NCI-H446 treated with DMSO at 0.1 percent for 48 hours (cell line): ENCODE measurements at regions not wholly inside any gene's neighbourhood (a gene's known extent, or its start where the extent isn't known, plus 50 kb on each side); places are given as distances from the start of the nearest gene placed in this dataset.

Experiments used
- DNase-seq: peaks from one replicate; lab custom pipeline; 2025; lab: John Stamatoyannopoulos, UW

DNA sequence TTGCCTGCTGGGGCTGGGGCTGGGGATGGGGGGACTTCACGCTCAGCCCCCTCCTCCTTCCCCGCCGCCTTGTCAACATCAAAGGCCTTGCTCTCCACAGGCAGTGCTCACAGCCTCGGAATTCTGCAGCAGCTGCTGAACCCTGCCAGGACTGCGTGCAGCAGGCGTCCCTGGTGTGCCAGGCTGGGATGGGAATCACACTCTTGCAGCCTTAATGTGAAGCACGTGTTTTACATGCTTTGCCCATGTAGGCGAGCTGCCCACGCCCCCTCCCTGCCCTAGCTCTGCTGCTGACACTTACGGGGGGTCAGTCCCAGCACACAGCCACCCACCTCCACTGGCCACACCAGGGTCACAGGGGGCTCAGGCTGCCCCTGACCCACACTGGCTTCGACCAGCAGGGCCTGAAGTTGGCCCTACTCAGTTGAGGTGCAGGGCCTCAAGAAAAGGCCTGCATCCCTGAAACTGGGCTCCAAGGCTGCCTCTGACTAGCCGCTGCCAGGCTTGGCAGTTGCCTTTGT, 276.2 kb upstream of the RTL1 start:
- DNase-seq: no peak

DNA sequence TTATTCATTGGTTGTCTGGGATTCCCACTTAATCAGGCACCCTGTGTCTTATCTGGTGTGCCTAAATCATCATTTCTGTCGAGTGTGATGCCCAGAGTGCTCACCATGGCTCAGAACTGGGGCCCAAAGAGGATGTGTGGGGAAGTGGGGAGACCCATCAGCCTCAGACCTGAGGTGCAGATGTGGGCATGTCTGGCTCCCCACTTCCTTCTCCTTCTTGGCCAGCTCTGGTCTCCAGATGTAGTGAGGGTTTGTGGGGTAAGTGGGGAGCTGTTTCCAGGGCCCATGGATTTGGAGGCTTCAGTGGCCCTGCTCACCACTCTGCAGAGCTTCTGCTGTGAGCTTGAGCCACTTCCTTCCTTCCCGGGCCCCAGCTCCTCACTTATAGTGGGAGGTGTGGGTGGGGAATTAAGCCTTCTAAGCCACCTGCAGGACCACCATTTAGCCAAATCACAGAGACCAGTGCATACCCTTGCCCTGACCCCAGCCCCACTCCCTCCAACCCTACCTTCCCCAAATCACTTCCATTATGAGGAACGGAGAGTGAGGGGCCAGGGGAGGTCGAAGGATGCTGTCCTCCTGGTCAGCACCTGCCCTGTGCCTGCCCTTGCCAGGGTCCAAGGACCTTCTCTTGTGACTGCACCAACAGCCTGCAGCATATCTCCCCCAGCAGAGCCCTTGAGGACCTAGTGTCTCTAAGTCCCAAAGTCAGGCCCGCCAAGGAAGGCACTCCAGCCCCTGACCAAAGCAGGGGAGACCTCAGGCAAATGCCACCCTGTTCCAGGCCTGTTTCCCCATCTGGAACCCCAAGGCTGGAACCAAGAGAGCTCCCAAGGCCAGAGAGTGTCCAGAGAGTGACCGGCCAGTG, 278.2 kb upstream of the RTL1 start:
- DNase-seq: no peak

- DNase-seq: no peak
Observed at GRCh38 chr14:101182476-101182875, 279.0 kb upstream of the RTL1 start.

DNA sequence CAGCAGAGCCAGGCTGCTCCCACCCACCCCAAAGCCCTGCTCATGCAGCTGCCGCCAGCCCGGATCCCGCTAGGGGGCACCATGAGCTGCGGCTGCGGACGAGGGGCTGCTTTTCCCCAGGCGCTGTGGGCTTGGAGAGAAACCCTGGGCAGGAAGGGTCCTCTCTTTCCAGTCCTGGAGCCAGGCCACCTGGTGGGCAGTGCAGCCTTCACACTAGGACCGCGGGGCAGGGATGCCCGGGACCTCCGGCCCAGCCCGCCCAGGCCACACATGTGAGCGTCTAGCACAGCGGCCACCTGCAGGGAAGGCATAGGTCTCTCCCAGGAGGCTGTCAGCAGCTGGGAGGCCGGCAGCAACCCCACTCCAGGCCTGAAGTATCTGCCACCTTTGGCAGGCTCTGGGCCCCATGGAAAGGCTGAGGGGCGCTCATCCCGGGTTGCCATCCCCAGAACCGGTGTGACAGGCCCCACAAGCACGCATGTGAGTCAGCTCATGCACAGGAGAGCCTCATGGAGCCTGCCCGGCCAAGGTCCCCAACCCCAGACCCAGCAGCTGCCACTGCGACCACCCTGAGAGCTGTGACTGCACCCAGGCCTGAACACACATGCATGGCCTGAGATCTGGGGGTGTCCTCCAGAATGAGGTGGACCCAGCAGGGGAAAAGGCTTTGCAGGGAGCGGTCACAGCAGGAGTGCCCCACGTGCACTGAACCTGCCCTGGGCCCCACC, 280.0 kb upstream of the RTL1 start:
- no peak for DNase-seq

DNA sequence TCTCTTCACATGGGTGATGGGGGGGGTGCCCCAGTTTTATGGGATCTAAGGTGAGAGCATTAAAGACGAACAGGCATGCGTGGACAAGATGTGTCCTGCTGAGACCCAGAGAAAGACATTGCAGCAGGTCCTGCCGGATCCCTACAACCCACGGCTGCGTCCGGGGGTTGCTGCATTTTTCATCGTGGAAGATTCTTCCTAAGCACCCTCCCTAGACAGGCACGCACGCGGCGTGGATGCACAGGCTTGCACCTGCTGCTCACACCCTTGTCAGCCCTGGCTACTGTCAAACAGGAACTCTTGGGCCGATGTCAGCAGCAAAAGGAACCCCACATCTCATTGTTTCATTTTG, 280.6 kb upstream of the RTL1 start:
- no peak for DNase-seq

GRCh38 chr14:101184572-101184971, 281.1 kb upstream of the RTL1 start:
- no peak for DNase-seq

GRCh38 chr14:101185073-101185835, 281.7 kb upstream of the RTL1 start:
- no peak for DNase-seq

DNA sequence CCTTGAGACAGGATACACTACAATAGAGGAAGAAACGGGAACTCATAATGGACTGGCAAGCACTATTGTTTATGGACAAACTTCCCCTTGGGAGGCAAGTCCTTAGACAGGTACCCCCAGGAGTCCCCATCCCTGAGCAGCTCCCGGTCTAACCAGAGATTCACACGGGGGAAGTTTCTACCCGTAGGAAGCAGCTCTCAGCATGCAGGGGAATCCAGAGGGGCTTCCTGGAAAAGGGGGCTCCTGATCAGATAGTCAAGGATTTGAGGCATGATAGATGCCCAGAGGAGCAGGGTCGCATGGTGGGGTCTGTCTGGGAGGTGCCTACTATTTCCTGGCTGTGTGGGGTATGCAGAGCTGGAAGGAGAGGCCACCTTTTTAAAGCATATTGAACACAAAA, 282.4 kb upstream of the RTL1 start:
- DNase-seq: no peak

DNA sequence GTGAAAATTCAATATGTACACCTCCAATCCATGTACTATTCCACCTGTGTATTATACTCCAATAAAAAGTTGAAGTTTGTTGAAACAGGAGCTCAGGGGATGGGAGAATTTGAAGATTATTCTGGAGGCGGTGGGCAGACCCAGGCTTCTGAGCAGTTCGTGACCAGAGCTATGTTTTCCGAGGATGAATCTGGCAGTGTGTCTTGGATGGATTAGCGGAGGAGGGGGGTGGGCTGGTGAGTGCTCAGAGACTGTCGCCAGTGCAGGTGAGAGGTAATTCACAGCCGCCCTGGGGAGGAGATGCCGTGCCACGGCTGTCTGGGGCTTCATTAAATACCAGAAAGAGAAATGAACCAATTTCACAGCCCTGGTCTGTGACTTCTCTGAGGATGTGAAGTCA, 283.0 kb upstream of the RTL1 start:
- no peak for DNase-seq

GRCh38 chr14:101186992-101187815, 283.7 kb upstream of the RTL1 start:
- no peak for DNase-seq

DNA sequence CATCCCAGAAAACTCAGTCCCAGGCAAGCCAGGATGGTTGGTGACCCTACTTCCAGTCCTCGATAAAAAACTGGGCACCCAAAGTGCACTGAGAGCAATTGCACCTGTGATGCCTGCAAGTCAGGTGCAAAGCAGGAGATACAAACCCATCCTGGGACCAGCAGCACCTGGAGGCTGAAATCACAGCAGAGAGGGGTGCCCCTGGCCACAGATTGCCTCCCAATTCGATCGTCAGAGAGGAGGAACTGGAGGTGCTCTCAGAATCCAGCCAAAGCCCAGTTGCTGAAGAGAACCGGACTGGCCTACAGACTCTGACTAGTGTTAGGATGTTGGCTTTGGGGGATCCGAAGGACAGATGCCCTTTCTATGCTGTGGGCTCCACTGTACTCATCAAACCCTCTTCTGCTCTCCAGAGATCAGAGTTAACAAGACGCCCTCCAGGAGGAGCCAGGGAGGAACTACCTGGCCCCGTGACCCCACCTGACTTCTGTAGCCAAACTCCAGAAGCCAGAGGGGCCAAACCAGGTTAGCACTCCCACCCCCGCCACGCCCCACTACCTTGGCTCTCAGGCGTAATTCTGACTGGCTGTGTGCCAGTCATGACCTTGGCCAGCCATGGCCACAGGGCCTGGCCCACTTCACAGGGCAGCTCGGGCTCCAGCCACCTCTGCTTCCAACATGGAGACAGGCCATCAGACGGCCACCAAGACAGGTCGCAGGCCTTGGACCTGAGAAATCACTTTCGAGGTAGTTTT, 284.5 kb upstream of the RTL1 start:
- DNase-seq: no peak

GRCh38 chr14:101188571-101188915, 285.0 kb upstream of the RTL1 start:
- DNase-seq: no peak

GRCh38 chr14:101189266-101189665, 285.7 kb upstream of the RTL1 start:
- DNase-seq: no peak

DNA sequence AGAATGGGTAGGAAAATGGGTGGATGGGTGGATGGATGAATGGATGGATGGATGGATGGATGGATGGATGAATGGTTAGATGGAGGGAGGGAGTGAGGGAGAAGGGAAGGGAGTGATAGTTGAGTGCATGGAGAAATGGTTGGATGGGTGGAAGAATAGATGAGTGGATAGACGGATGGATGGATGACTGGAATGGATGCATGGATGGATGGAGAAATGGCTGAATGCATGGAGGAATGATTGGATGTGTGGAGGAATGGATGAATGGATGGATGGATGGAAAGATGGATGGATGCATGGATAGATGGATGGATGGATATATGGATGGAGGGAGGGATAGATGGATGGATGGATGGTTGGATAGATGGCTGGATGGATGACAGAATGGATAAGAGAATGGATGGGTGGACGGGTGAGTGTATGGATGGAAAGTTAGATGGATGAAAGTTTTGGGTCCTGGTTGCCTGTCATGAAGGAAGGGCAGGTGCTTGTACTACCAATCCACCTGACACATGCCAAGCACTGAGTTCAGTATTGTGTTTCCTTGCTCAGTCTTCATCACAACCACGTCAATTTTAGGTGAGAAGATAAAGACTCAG, 286.5 kb upstream of the RTL1 start:
- no peak for DNase-seq

DNA sequence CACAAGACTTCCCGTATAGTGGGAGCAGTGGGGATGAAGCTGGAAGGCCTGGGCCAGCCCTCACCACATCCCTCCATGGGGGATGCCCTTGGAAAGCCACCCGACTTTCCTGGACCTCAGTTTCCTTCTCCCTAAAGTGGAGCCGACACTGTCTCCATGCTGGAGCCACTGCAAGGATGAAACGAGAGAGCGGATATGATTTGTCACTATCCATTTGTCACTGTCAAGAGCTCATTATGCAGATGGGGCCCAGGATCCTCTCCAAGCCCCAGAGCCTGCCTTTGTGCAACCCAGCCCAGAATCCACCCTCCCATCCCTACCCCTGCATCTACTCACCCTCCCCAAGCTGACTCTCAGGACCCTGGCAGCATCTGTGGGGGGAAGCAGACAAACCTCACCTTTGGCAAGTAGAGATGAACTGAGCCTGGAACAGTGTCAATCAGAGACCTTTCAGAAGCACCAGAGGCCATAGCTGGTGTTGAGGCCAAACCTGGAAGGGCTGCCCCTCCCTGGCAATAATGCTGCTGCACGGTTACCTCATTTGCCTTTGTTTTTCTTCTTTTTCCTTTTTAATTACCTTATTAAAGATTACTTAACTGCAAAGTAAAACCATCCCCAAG, 287.7 kb upstream of the RTL1 start:
- no peak for DNase-seq

DNA sequence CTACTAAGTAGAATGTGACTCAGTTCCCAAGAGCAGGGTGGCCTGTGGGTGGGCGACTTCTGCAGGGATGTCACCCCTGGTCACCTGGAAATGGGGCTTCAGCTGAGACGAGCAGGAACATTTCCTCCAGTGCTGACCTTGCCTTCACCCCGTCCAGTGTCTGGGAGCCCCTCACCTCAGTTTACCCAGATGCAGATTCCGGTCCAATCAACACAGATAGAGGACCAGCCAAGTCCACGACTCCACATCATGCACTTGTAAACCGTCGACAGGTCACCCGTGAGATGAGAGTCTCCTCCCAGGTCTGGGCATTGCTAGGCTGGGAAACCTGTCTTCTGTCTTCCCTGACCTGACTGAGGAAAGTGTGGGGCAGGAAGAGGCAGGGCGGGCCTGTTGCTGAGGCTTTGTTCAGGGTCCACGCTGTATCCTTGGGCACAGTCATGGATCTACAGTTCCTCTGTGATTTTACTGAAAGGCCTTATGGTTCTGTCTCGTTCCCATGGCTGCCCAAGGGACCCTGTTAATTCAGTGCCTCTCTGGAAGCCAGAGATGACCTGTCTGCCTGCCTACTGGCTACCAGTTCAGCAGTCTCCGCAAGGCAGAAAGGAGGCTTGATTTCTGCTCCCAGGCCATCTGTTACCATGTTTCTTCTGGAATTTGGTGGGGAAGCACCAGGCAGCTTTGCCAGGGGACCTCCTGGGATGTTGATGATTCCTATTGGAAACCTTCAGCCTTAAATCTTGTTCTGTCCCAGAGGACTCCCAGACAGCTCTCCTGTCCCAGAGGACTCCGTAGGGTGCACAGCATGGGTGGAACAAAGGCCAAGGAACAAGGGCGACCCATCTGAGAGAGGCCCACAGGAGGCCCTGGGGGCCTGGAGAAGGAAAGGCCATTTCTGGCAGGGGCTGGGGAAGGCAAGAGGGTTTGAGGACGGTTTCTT, 288.5 kb upstream of the RTL1 start:
- no peak for DNase-seq

- DNase-seq: no peak
Observed at GRCh38 chr14:101192661-101193000, 289.1 kb upstream of the RTL1 start.

DNA sequence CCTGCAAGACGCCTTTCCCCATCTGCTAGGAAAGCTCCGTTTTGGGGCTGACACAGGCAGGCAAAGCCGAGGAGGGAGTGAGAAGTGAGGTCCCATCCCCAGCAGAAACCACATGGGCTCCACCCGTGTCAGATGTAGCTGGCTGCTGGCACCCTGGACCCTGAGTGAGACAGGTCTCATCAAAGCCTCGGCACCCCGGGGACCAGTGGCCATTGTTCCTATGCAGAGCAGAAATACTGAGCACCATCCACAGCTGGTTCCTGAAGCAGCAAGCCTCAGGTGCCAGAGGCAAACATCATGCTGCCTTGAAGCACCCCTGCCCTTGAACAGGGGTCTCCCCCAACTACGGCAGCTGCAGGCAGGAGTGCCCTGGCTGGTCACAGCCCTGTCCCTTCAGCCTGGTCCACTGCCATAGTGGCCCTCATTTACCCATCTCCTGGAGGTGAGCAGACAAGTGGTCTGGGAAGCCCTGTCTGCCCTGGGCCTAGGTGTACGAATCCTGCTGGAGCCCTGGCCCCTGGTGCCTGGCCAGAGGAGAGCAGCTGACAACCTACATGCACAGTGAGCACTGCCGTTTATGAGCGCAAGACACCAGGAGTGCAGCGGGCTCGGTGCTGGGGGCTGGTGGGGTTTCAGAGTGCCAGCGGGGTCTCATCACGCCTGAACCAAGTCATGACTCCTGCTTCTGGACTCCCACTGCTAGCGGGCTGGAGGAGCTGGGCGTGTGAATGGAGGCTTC, 289.8 kb upstream of the RTL1 start:
- DNase-seq: no peak
